B cell (primary cell): ENCODE measurements at regions not wholly inside any gene's neighbourhood (a gene's known extent, or its start where the extent isn't known, plus 50 kb on each side); places are given as distances from the start of the nearest gene placed in this dataset.

Experiments used
- EZH2 ChIP-seq: IDR thresholded peaks from 2 replicates; pipeline ENCODE4 v1.6.1; 2012; ENCODE audit warnings: borderline replicate concordance, low read depth, mild to moderate bottlenecking, moderate library complexity, low read length; ENCODE audit not compliant: insufficient read depth, poor library complexity, severe bottlenecking
- TF ChIP-seq, protein P1 (sequence below): fragments of 200-600 bp; IDR thresholded peaks from one replicate; pipeline ENCODE4 v1.8.0; 2022; ENCODE audit warnings: antibody characterized with exemption, mild to moderate bottlenecking

- TF ChIP-seq, protein P1, sequence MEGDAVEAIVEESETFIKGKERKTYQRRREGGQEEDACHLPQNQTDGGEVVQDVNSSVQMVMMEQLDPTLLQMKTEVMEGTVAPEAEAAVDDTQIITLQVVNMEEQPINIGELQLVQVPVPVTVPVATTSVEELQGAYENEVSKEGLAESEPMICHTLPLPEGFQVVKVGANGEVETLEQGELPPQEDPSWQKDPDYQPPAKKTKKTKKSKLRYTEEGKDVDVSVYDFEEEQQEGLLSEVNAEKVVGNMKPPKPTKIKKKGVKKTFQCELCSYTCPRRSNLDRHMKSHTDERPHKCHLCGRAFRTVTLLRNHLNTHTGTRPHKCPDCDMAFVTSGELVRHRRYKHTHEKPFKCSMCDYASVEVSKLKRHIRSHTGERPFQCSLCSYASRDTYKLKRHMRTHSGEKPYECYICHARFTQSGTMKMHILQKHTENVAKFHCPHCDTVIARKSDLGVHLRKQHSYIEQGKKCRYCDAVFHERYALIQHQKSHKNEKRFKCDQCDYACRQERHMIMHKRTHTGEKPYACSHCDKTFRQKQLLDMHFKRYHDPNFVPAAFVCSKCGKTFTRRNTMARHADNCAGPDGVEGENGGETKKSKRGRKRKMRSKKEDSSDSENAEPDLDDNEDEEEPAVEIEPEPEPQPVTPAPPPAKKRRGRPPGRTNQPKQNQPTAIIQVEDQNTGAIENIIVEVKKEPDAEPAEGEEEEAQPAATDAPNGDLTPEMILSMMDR = no peak
- TF ChIP-seq EZH2 = no peak
Observed at GRCh38 chr2:187084524-187084923, 235.6 kb upstream of the ZSWIM2 start.
